Naive thymus-derived CD8-positive, alpha-beta T cell (primary cell): ENCODE measurements at regions not wholly inside any gene's neighbourhood (a gene's known extent, or its start where the extent isn't known, plus 50 kb on each side); places are given as distances from the start of the nearest gene placed in this dataset.
A peak's percentile ranks its signal among the peaks of the same experiment; 100 is the strongest.
"Not testable (repeated sequence)": the region's sequence is repeated elsewhere in the genome, so short reads cannot be mapped to it uniquely, and the experiment has no call there.

Experiments used
- ATAC-seq, 2 donors: fragments of 150-1000 bp; cut with Tn5 transposase in 1 of 2; sonication (Bioruptor Pico), chemical (Tn5 transposase) in 1 of 2; 1 replicate in 1 of 2; 2 replicates in 1 of 2; pipeline ENCODE4 v1.10.0; 2021; ENCODE audit warnings: mild to moderate bottlenecking in 2 of 2, moderate library complexity in 2 of 2
- POLR2A ChIA-PET: fragments of 350-600 bp; sonication (Branson Sonifier 250); formaldehyde crosslinking; loops from one replicate; lab custom pipeline; 2021; ENCODE audit warnings: antibody characterized with exemption; lab: Charles Lee
- DNase-seq, 10 donors: peaks; one replicate each; pipeline versions ENCODE4 v3.0.0 to v3.0.0-alpha.2; 2020 to 2022
- H3K27ac Mint-ChIP-seq, 10 donors: one replicate each; pipeline ENCODE4 v1.8.0; 2020 to 2022; ENCODE audit warnings: mild to moderate bottlenecking in 10 of 10, mixed read lengths in 10 of 10, moderate library complexity in 4 of 10, inconsistent platforms in 1 of 10
- H3K27me3 Mint-ChIP-seq, 5 donors: one replicate each; pipeline ENCODE4 v1.8.0; 2021 to 2022; ENCODE audit warnings: mixed read lengths in 5 of 5
- H3K36me3 Mint-ChIP-seq, 3 donors: one replicate each; pipeline ENCODE4 v1.8.0; 2020 to 2022; ENCODE audit warnings: mixed read lengths in 3 of 3, mild to moderate bottlenecking in 2 of 3, inconsistent platforms in 1 of 3
- H3K4me1 Mint-ChIP-seq, 4 donors: one replicate each; pipeline ENCODE4 v1.8.0; 2021 to 2022; ENCODE audit warnings: mixed read lengths in 4 of 4
- H3K4me3 Mint-ChIP-seq, 10 donors: one replicate each; pipeline ENCODE4 v1.8.0; 2020 to 2022; ENCODE audit warnings: mild to moderate bottlenecking in 10 of 10, mixed read lengths in 10 of 10, moderate library complexity in 6 of 10, inconsistent platforms in 1 of 10
- H3K9me3 Mint-ChIP-seq, 9 donors: one replicate each; pipeline ENCODE4 v1.8.0; 2020 to 2022; ENCODE audit warnings: mixed read lengths in 9 of 9, mild to moderate bottlenecking in 3 of 9, inconsistent platforms in 1 of 9, moderate library complexity in 1 of 9

- no peak for DNase-seq
- no peak for ATAC-seq
- H3K4me1 Mint-ChIP-seq: no peaks in the 10 kb centered on the region
- no peak overlapping the region for H3K27ac Mint-ChIP-seq
- H3K27me3 Mint-ChIP-seq: peaks cover 0 to 39% (median 15%) of the 10 kb centered on the region in 5 donors
- H3K4me3 Mint-ChIP-seq: no peak overlapping the region
- H3K36me3 Mint-ChIP-seq: no peaks in the 10 kb centered on the region
- POLR2A ChIA-PET: no interaction called here
- peaks cover 0 to 6% (median 0%) of the 10 kb centered on the region in 9 donors for H3K9me3 Mint-ChIP-seq
These were observed 167.3 kb upstream of the NDN start for GRCh38 chr15:23854203-23854911.

- ATAC-seq: no peak
- Mint-ChIP-seq H3K36me3 (no peaks in the 10 kb centered on the region), H3K27me3 (peaks cover 0 to 46% (median 18%) of the 10 kb centered on the region in 5 donors), H3K4me3 (no peak overlapping the region), H3K27ac (no peak overlapping the region), H3K9me3 (peaks cover 0 to 5% (median 0%) of the 10 kb centered on the region in 9 donors), H3K4me1 (no peaks in the 10 kb centered on the region)
- no peak for DNase-seq
- POLR2A ChIA-PET: no interaction called here
These were observed 168.0 kb upstream of the NDN start for GRCh38 chr15:23854912-23855659.

- Mint-ChIP-seq H3K36me3 (no peaks in the 10 kb centered on the region), H3K4me3 (no peak overlapping the region)
- POLR2A ChIA-PET: no interaction called here
These were observed 168.8 kb upstream of the NDN start for GRCh38 chr15:23855947-23856346.

GRCh38 chr15:23857028-23857641 is 170.0 kb upstream of the NDN start:
- POLR2A ChIA-PET: no interaction called here
- Mint-ChIP-seq H3K4me3 (no peak overlapping the region), H3K36me3 (no peaks in the 10 kb centered on the region), H3K27me3 (peaks cover 0 to 47% (median 14%) of the 10 kb centered on the region in 5 donors), H3K9me3 (peaks cover 0 to 5% (median 0%) of the 10 kb centered on the region in 9 donors), H3K27ac (no peak overlapping the region), H3K4me1 (no peaks in the 10 kb centered on the region)
- ATAC-seq (no peak), DNase-seq (no peak)

More at GRCh38 chr15:23855947-23856346, 168.8 kb upstream of the NDN start:
- peaks cover 0 to 47% (median 16%) of the 10 kb centered on the region in 5 donors for H3K27me3 Mint-ChIP-seq
- peaks cover 0 to 5% (median 0%) of the 10 kb centered on the region in 9 donors for H3K9me3 Mint-ChIP-seq
- ATAC-seq (no peak), DNase-seq (no peak)
- no peak overlapping the region for H3K27ac Mint-ChIP-seq
- H3K4me1 Mint-ChIP-seq: no peaks in the 10 kb centered on the region

- Mint-ChIP-seq H3K36me3 (no peaks in the 10 kb centered on the region), H3K4me3 (no peak overlapping the region), H3K9me3 (peaks cover 0 to 6% (median 0%) of the 10 kb centered on the region in 9 donors), H3K27ac (no peak overlapping the region), H3K27me3 (peaks cover 0 to 39% (median 14%) of the 10 kb centered on the region in 5 donors), H3K4me1 (no peaks in the 10 kb centered on the region)
- POLR2A ChIA-PET: no interaction called here
- no peak for DNase-seq
- no peak for ATAC-seq
These were observed 171.9 kb upstream of the NDN start for GRCh38 chr15:23859008-23859407.

- no peak for DNase-seq
- H3K27me3 Mint-ChIP-seq: peaks cover 0 to 30% (median 14%) of the 10 kb centered on the region in 5 donors
- H3K4me1 Mint-ChIP-seq: no peaks in the 10 kb centered on the region
- POLR2A ChIA-PET: no interaction called here
- no peak overlapping the region for H3K27ac Mint-ChIP-seq
- H3K4me3 Mint-ChIP-seq: no peak overlapping the region
- no peaks in the 10 kb centered on the region for H3K36me3 Mint-ChIP-seq
- ATAC-seq: no peak
- peaks cover 0 to 6% (median 0%) of the 10 kb centered on the region in 9 donors for H3K9me3 Mint-ChIP-seq
These were observed 173.5 kb upstream of the NDN start for GRCh38 chr15:23860290-23861245.

GRCh38 chr15:23866832-23867231 is 179.7 kb upstream of the NDN start:
- H3K27ac Mint-ChIP-seq: no peak overlapping the region
- POLR2A ChIA-PET: no interaction called here
- no peak overlapping the region for H3K4me3 Mint-ChIP-seq
- H3K27me3 Mint-ChIP-seq: peaks cover 0 to 18% (median 6%) of the 10 kb centered on the region in 5 donors
- peaks cover 0 to 5% (median 0%) of the 10 kb centered on the region in 3 donors for H3K36me3 Mint-ChIP-seq
- ATAC-seq (no peak), DNase-seq (no peak)
- H3K4me1 Mint-ChIP-seq: no peaks in the 10 kb centered on the region
- H3K9me3 Mint-ChIP-seq: peaks cover 0 to 8% (median 2%) of the 10 kb centered on the region in 9 donors

- H3K27ac Mint-ChIP-seq: no peak overlapping the region
- no peak overlapping the region for H3K4me3 Mint-ChIP-seq
- H3K4me1 Mint-ChIP-seq: peaks cover 0 to 2% (median 0%) of the 10 kb centered on the region in 4 donors
- H3K9me3 Mint-ChIP-seq: peaks cover 0 to 10% (median 0%) of the 10 kb centered on the region in 9 donors
- POLR2A ChIA-PET: no interaction called here
- H3K36me3 Mint-ChIP-seq: peaks cover 0 to 5% (median 0%) of the 10 kb centered on the region in 3 donors
- ATAC-seq (no peak), DNase-seq (no peak)
- peaks cover 0 to 18% (median 6%) of the 10 kb centered on the region in 5 donors for H3K27me3 Mint-ChIP-seq
These were observed 182.3 kb upstream of the NDN start for GRCh38 chr15:23869396-23869795.

GRCh38 chr15:23873613-23874012 is 186.5 kb upstream of the NDN start:
- ATAC-seq, POLR2A ChIA-PET, H3K27ac Mint-ChIP-seq, H3K4me3 Mint-ChIP-seq, DNase-seq, H3K4me1 Mint-ChIP-seq, H3K36me3 Mint-ChIP-seq: not testable (repeated sequence)
- peaks cover 5 to 26% (median 7%) of the 10 kb centered on the region in 5 donors for H3K27me3 Mint-ChIP-seq
- H3K9me3 Mint-ChIP-seq: peaks cover 0 to 12% (median 2%) of the 10 kb centered on the region in 9 donors

- Mint-ChIP-seq H3K4me3 (no peak overlapping the region), H3K27me3 (peaks cover 0 to 12% (median 5%) of the 10 kb centered on the region in 5 donors), H3K27ac (no peak overlapping the region), H3K9me3 (peaks cover 0 to 9% (median 0%) of the 10 kb centered on the region in 9 donors), H3K4me1 (peaks cover 0 to 3% (median 1%) of the 10 kb centered on the region in 4 donors), H3K36me3 (peaks cover 0 to 1% (median 0%) of the 10 kb centered on the region in 3 donors)
- POLR2A ChIA-PET: no interaction called here
- ATAC-seq (no peak), DNase-seq (peak in 2 of 10 donors; percentile 2 to 4)
These were observed 190.7 kb upstream of the NDN start for GRCh38 chr15:23877502-23878412.

GRCh38 chr15:23881291-23881690 is 194.2 kb upstream of the NDN start:
- H3K9me3 Mint-ChIP-seq: peaks cover 0 to 21% (median 7%) of the 10 kb centered on the region in 9 donors
- peaks cover 0 to 3% (median 0%) of the 10 kb centered on the region in 4 donors for H3K4me1 Mint-ChIP-seq
- H3K4me3 Mint-ChIP-seq: no peak overlapping the region
- ATAC-seq: no peak
- peaks cover 0 to 1% (median 0%) of the 10 kb centered on the region in 3 donors for H3K36me3 Mint-ChIP-seq
- no peak overlapping the region for H3K27ac Mint-ChIP-seq
- DNase-seq: no peak
- POLR2A ChIA-PET: no interaction called here
- H3K27me3 Mint-ChIP-seq: peaks cover 1 to 10% (median 3%) of the 10 kb centered on the region in 5 donors
